Motor neuron (in vitro differentiated cells): ENCODE measurements at regions not wholly inside any gene's neighbourhood (a gene's known extent, or its start where the extent isn't known, plus 50 kb on each side); places are given as distances from the start of the nearest gene placed in this dataset.
"Not testable (repeated sequence)": the region's sequence is repeated elsewhere in the genome, so short reads cannot be mapped to it uniquely, and the experiment has no call there.

Experiments used
- ATAC-seq, 8 experiments: fragments of 200-7000 bp; cut with Tn5 transposase; replicated peaks in 6 of 8; 2 replicates each; pipeline ENCODE4 v1.8.0; 2021; ENCODE audit warnings: mild to moderate bottlenecking in 8 of 8, moderate library complexity in 8 of 8
- H3K27ac ChIP-seq, 2 donors: fragments of 250-450 bp; sonication (Bioruptor Pico); 2 replicates each; pipeline ENCODE4 v1.9.0; 2021; ENCODE audit warnings: antibody characterized with exemption in 2 of 2, mild to moderate bottlenecking in 2 of 2, moderate library complexity in 1 of 2
- H3K4me1 ChIP-seq, 2 donors: fragments of 250-450 bp; sonication (Bioruptor Pico); replicated peaks in 1 of 2; 2 replicates each; pipeline ENCODE4 v1.6.1; 2021; ENCODE audit warnings: antibody characterized with exemption in 2 of 2, mild to moderate bottlenecking in 2 of 2, moderate library complexity in 1 of 2
- H3K4me3 ChIP-seq, 5 donors: fragments of 250-450 bp; sonication (Bioruptor Pico); 2 replicates each; pipeline ENCODE4 v1.9.0; 2021; ENCODE audit warnings: antibody characterized with exemption in 5 of 5, mild to moderate bottlenecking in 5 of 5, moderate library complexity in 4 of 5
- WGBS, 10 experiments: fragments of 450-650 bp; shearing (Covaris generic); methylation state at CpG; one replicate each; pipeline ENCODE4 v1.0.0; 2022; 5-methylcytosine and 5-hydroxymethylcytosine counted together
- in situ Hi-C, 9 experiments: fragments of 400-800 bp; cut with MboI; loops; one replicate each; pipeline ENCODE4 v1.15.0; 2021; ENCODE audit warnings: low sequenced_read_pairs in 9 of 9, low pct_unique_long_range_greater_than_20kb in 2 of 9; ENCODE audit not compliant: unreplicated experiment in 9 of 9

GRCh38 chr18:35892118-35892517, 80.4 kb upstream of the RMP24 start:
- Histone ChIP-seq H3K4me3 (no peak overlapping the region), H3K27ac (no peak overlapping the region), H3K4me1 (no peaks in the 10 kb centered on the region)
- in situ Hi-C loops = no loop called here
- no peak for ATAC-seq

DNA sequence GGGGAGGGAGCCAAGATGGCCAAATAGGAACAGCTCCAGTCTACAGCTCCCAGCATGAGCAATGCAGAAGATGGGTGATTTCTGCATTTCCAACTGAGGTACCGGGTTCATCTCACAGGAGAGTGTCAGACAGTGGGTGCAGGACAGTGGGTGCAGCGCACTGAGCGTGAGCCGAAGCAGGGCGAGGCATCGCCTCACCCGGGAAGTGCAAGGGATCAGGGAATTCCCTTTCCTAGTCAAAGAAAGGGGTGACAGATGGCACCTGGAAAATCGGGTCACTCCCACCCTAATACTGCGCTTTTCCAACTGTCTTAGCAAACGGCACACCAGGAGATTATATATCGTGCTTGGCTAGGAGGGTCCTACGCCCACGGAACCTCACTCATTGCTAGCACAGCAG, 75.0 kb upstream of the RMP24 start:
- H3K4me3 ChIP-seq, H3K4me1 ChIP-seq, in situ Hi-C loops, H3K27ac ChIP-seq, ATAC-seq: not testable (repeated sequence)
- 90 to 100% (median 100%) methylated on average over 2 to 6 of the region's 13 CpGs; no CpG with 5 or more reads in 6 of the 10 experiments for WGBS, 10 experiments

DNA sequence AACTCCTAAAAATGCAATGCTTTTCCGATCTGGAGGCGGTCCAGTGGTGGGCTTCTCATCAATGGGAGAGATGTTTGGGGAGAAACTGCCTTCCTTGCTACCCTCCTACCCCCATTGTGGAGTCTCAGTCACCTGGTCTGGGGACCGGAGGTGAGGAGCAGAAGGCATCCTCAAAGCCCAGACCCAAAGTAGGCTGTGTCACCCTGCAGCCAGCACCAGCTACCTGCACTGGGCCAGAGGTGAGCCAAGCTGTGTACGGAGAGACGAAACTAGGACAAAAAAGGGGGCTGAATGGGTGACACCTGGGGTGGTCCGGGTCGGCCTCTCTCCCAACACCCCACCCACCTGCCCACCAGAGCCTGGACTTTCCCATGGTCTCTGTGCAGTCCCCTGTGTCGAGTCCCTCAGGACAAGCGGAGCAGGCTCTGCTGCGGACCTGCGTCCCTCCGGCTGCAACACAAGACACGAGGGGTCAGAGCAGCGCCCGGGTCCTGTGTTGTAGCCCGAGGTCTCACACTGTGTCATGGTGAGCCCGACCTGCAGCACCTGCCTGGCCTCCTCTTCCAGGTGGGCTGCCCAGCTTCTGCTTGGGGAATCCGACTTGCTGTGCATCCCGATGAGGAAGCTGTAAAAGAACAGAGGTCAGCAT, 68.0 kb upstream of the RMP24 start:
- Histone ChIP-seq H3K4me3 (no peak overlapping the region), H3K4me1 (no peaks in the 10 kb centered on the region), H3K27ac (no peak overlapping the region)
- ATAC-seq = no peak
- 50 to 100% (median 93%) methylated on average over 1 to 8 of the region's 19 CpGs; no CpG with 5 or more reads in 6 of the 10 experiments for WGBS, 10 experiments
- in situ Hi-C loops = no loop called here

DNA sequence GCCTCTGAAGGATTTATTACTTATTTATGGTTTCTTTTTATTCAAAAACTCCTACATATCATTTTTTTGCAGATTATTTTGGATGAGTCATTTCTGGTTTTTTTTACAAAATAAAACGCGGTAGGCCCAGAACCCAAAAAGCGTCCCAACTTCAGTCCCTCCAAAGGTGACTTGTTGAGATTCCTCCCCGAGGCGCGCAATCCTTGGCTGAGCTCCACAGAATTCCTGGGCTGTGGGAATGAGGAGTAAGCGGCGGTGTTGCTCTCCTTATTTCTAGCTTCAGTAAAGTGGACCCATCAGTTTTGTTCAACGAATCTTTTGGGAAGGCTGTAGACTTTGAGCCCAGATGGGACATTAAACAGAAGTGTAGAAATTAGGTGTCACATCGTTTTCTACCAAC, 67.0 kb upstream of the RMP24 start:
- in situ Hi-C loops = no loop called here
- H3K27ac ChIP-seq = no peak overlapping the region
- no peaks in the 10 kb centered on the region for H3K4me1 ChIP-seq
- H3K4me3 ChIP-seq = no peak overlapping the region
- no peak for ATAC-seq
- 63 to 100% (median 88%) methylated on average over 1 to 9 of the region's 10 CpGs for WGBS, 10 experiments

GRCh38 chr18:35906291-35906690, 66.2 kb upstream of the RMP24 start:
- ATAC-seq, H3K4me1 ChIP-seq, H3K4me3 ChIP-seq, in situ Hi-C loops, H3K27ac ChIP-seq: not testable (repeated sequence)
- no CpG with 5 or more reads among the region's 3 CpGs for WGBS, 10 experiments

- peaks cover 0 to 18% of the 10 kb centered on the region in 2 donors for H3K4me1 ChIP-seq
- in situ Hi-C loops = no loop called here
- no peak overlapping the region for H3K27ac ChIP-seq
- H3K4me3 ChIP-seq = no peak overlapping the region
- ATAC-seq = no peak
Measured at GRCh38 chr18:35910327-35910726, 62.2 kb upstream of the RMP24 start.

GRCh38 chr18:35912332-35912731, 60.1 kb upstream of the RMP24 start:
- in situ Hi-C loops = no loop called here
- no peak for ATAC-seq
- Histone ChIP-seq H3K27ac (no peak overlapping the region), H3K4me1 (peaks cover 0 to 18% of the 10 kb centered on the region in 2 donors), H3K4me3 (no peak overlapping the region)
- WGBS, 10 experiments = 0 to 83% (median 39%) methylated on average over 1 to 5 of the region's 6 CpGs; no CpG with 5 or more reads in 2 of the 10 experiments

- no peak for ATAC-seq
- WGBS, 10 experiments = 0 to 100% (median 81%) methylated on average over 1 to 4 of the region's 4 CpGs; no CpG with 5 or more reads in 4 of the 10 experiments
- Histone ChIP-seq H3K4me1 (peaks cover 0 to 18% of the 10 kb centered on the region in 2 donors), H3K27ac (no peak overlapping the region), H3K4me3 (no peak overlapping the region)
- in situ Hi-C loops = no loop called here
Measured at GRCh38 chr18:35915056-35915455, 57.4 kb upstream of the RMP24 start.

DNA sequence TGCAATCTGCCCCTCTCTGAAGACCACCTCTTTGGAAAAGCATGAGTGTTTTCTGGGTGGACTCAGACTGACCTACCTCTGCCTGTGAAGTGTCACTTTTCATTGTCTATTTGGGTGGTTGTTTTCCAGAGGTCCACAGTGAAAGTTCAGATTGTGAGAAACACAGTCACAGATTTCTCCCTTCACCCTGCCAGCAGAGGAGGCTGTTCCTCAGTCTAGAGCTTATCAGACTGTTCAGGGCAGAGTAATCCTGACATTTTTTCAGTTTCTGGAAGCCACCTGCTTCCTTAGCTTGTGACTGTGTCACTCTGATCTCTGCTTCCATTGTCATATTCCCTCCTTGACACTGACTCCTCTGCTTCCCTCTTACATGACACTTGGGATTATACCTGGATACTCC, 55.4 kb upstream of the RMP24 start:
- in situ Hi-C loops = no loop called here
- Histone ChIP-seq H3K4me1 (peaks cover 0 to 18% of the 10 kb centered on the region in 2 donors), H3K4me3 (no peak overlapping the region), H3K27ac (no peak overlapping the region)
- ATAC-seq = no peak

DNA sequence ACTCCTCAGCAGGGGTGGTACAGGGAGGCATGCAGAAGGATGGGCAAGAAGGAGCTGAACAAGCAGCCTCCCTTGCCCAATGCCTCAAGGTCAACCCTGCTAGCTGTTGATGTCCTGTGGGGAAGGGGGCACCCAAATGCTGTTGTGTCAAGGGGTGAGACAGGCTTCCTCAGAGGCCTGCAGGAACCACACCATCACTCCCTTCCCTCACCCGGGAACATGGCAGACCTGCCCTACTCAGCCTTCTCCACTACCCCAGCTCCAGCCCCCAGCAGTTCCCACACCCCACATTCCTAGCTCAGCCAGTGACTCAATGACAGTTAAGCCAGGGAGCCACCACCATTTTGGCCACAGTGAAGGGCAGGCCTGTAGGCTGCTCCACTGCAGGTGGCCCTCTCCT, 53.9 kb upstream of the RMP24 start:
- no peak for ATAC-seq
- 0 to 80% methylated on average over 1 of the region's 1 CpG; no CpG with 5 or more reads in 8 of the 10 experiments for WGBS, 10 experiments
- in situ Hi-C loops = no loop called here
- H3K4me1 ChIP-seq = peaks cover 0 to 3% of the 10 kb centered on the region in 2 donors
- H3K4me3 ChIP-seq = no peak overlapping the region
- H3K27ac ChIP-seq = no peak overlapping the region

- Histone ChIP-seq H3K4me3 (no peak overlapping the region), H3K4me1 (no peaks in the 10 kb centered on the region), H3K27ac (no peak overlapping the region)
- in situ Hi-C loops = no loop called here
- WGBS, 10 experiments = 56 to 100% (median 75%) methylated on average over 1 to 2 of the region's 2 CpGs; no CpG with 5 or more reads in 2 of the 10 experiments
- no peak for ATAC-seq
Measured at GRCh38 chr18:35919179-35919578, 53.3 kb upstream of the RMP24 start.

GRCh38 chr18:35920623-35921022, 51.9 kb upstream of the RMP24 start:
- 0 to 100% (median 63%) methylated on average over 1 of the region's 1 CpG; no CpG with 5 or more reads in 2 of the 10 experiments for WGBS, 10 experiments

More at GRCh38 chr18:35920623-35921022, 51.9 kb upstream of the RMP24 start:
- no peak overlapping the region for H3K4me3 ChIP-seq
- no peak overlapping the region for H3K27ac ChIP-seq
- no peaks in the 10 kb centered on the region for H3K4me1 ChIP-seq
- in situ Hi-C loops = no loop called here
- no peak for ATAC-seq
